IMR-90 (cell line): ENCODE measurements at regions not wholly inside any gene's neighbourhood (a gene's known extent, or its start where the extent isn't known, plus 50 kb on each side); places are given as distances from the start of the nearest gene placed in this dataset.

Source experiments
- MAZ ChIP-seq: IDR thresholded peaks from 2 replicates; pipeline ENCODE4 v1.6.1; 2012; ENCODE audit warnings: low read depth, mild to moderate bottlenecking, low read length, improper control_type of control experiment, moderate library complexity, borderline replicate concordance
- POLR2A ChIP-seq: IDR thresholded peaks from 2 replicates; pipeline ENCODE4 v1.6.1; 2012; ENCODE audit warnings: mild to moderate bottlenecking, low read depth, low read length
- TF ChIP-seq, protein P1 (sequence below): conservative IDR thresholded peaks from 2 replicates; pipeline ENCODE4 v1.5.1; 2012; ENCODE audit warnings: mild to moderate bottlenecking, low read depth, low read length, improper control_type of control experiment

- TF ChIP-seq, protein P1, sequence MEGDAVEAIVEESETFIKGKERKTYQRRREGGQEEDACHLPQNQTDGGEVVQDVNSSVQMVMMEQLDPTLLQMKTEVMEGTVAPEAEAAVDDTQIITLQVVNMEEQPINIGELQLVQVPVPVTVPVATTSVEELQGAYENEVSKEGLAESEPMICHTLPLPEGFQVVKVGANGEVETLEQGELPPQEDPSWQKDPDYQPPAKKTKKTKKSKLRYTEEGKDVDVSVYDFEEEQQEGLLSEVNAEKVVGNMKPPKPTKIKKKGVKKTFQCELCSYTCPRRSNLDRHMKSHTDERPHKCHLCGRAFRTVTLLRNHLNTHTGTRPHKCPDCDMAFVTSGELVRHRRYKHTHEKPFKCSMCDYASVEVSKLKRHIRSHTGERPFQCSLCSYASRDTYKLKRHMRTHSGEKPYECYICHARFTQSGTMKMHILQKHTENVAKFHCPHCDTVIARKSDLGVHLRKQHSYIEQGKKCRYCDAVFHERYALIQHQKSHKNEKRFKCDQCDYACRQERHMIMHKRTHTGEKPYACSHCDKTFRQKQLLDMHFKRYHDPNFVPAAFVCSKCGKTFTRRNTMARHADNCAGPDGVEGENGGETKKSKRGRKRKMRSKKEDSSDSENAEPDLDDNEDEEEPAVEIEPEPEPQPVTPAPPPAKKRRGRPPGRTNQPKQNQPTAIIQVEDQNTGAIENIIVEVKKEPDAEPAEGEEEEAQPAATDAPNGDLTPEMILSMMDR: no peak
- TF ChIP-seq MAZ (no peak), POLR2A (no peak)
Observed at GRCh38 chr3:103906304-103906703, 1460.4 kb upstream of the ALCAM start.
